IMR-90 (cell line): ENCODE measurements at regions not wholly inside any gene's neighbourhood (a gene's known extent, or its start where the extent isn't known, plus 50 kb on each side); places are given as distances from the start of the nearest gene placed in this dataset.
"Not testable (repeated sequence)": the region's sequence is repeated elsewhere in the genome, so short reads cannot be mapped to it uniquely, and the experiment has no call there.

ENCODE experiments used
- ATAC-seq: fragments of 200-7000 bp; cut with Tn5 transposase; 2 replicates; pipeline ENCODE4 v1.9.1; 2020; ENCODE audit warnings: low read depth, mild to moderate bottlenecking, moderate library complexity
- BruUV-seq: library from RNA; stranded (reverse); fragments of 400-500 nt; replicated peaks from 2 replicates; lab custom pipeline; 2021; lab: Mats Ljungman, UMichigan
- CTCF ChIA-PET: fragments of 300-600 bp; formaldehyde crosslinking; extraction: SDS; loops from one replicate; lab custom pipeline; 2021; ENCODE audit warnings: antibody characterized with exemption; lab: Yijun Ruan, JAX
- POLR2A ChIA-PET: fragments of 300-600 bp; sonication (Branson Sonifier 250); formaldehyde crosslinking; loops from one replicate; lab custom pipeline; 2022; ENCODE audit warnings: antibody characterized with exemption; ENCODE audit not compliant: unreplicated experiment; lab: Charles Lee
- DNase-seq: peaks from one replicate; pipeline ENCODE4 v3.0.0; 2013
- H2AFZ ChIP-seq: replicated peaks from 2 replicates; pipeline ENCODE3; 2013; ENCODE audit warnings: low read length, mild to moderate bottlenecking; ENCODE audit not compliant: poor library complexity
- H2AK5ac ChIP-seq: 2 replicates; pipeline ENCODE4 v1.6.1; 2013; ENCODE audit warnings: low read depth, low read length, inconsistent platforms
- H2AK9ac ChIP-seq: replicated peaks from 2 replicates; pipeline ENCODE3; 2013; ENCODE audit warnings: mild to moderate bottlenecking, low read depth, low read length, moderate library complexity; ENCODE audit not compliant: poor library complexity
- H2BK120ac ChIP-seq: 2 replicates; pipeline ENCODE4 v1.6.1; 2013; ENCODE audit warnings: low read depth, low read length, inconsistent platforms
- H2BK15ac ChIP-seq: 3 replicates; pipeline ENCODE4 v1.6.1; 2013; ENCODE audit warnings: low read depth, low read length, inconsistent platforms
- H2BK20ac ChIP-seq: 2 replicates; pipeline ENCODE4 v1.6.1; 2013; ENCODE audit warnings: low read depth, mild to moderate bottlenecking, inconsistent platforms, low read length, moderate library complexity
- H2BK5ac ChIP-seq: 2 replicates; pipeline ENCODE4 v1.6.1; 2013; ENCODE audit warnings: mild to moderate bottlenecking, low read depth, low read length, inconsistent platforms; ENCODE audit not compliant: poor library complexity, severe bottlenecking
- H3K14ac ChIP-seq: replicated peaks from 2 replicates; pipeline ENCODE4 v1.6.1; 2013; ENCODE audit warnings: low read depth, low read length, inconsistent platforms
- H3K18ac ChIP-seq: 2 replicates; pipeline ENCODE4 v1.6.1; 2013; ENCODE audit warnings: low read depth, low read length, control low read depth
- H3K23ac ChIP-seq: 2 replicates; pipeline ENCODE4 v1.6.1; 2013; ENCODE audit warnings: low read depth, low read length, inconsistent platforms
- H3K27ac ChIP-seq: 2 replicates; pipeline ENCODE4 v1.5.1; 2013; ENCODE audit warnings: mild to moderate bottlenecking, control low read depth, low read length; ENCODE audit not compliant: insufficient read depth
- H3K27me3 ChIP-seq: 2 replicates; pipeline ENCODE4 v1.6.1; 2013; ENCODE audit warnings: low read length; ENCODE audit not compliant: control insufficient read depth, insufficient read depth
- H3K36me3 ChIP-seq: 2 replicates; pipeline ENCODE4 v1.6.1; 2013; ENCODE audit warnings: low read length, mixed read lengths; ENCODE audit not compliant: control insufficient read depth, insufficient read depth
- H3K4ac ChIP-seq: 2 replicates; pipeline ENCODE4 v1.6.1; 2013; ENCODE audit warnings: low read depth, low read length, inconsistent platforms
- H3K4me1 ChIP-seq: 2 replicates; pipeline ENCODE4 v1.6.1; 2013; ENCODE audit warnings: low read length, mixed read lengths; ENCODE audit not compliant: control insufficient read depth, insufficient read depth
- H3K4me2 ChIP-seq: 2 replicates; pipeline ENCODE4 v1.6.1; 2013; ENCODE audit warnings: low read depth, mild to moderate bottlenecking, control low read depth, low read length, moderate library complexity
- H3K4me3 ChIP-seq: 2 replicates; pipeline ENCODE4 v1.5.1; 2013; ENCODE audit warnings: low read depth, mild to moderate bottlenecking, control low read depth, low read length, moderate library complexity; ENCODE audit not compliant: insufficient read depth
- H3K56ac ChIP-seq: 2 replicates; pipeline ENCODE4 v1.6.1; 2013; ENCODE audit warnings: low read length, inconsistent platforms; ENCODE audit not compliant: insufficient read depth; ENCODE audit errors: extremely low read depth
- H3K79me1 ChIP-seq, 2 experiments: 2 replicates each; pipeline ENCODE4 v1.6.1; 2013; ENCODE audit warnings: low read length in 2 of 2, inconsistent platforms in 1 of 2, low read depth in 1 of 2
- H3K9ac ChIP-seq: 2 replicates; pipeline ENCODE4 v1.6.1; 2013; ENCODE audit warnings: low read depth, low read length, control low read depth
- H3K9me1 ChIP-seq: 2 replicates; pipeline ENCODE4 v1.6.1; 2013; ENCODE audit warnings: low read length, inconsistent platforms; ENCODE audit not compliant: insufficient read depth
- H3K9me3 ChIP-seq: 2 replicates; pipeline ENCODE4 v1.6.1; 2013; ENCODE audit warnings: low read length; ENCODE audit not compliant: control insufficient read depth, insufficient read depth
- H4K20me1 ChIP-seq: 2 replicates; pipeline ENCODE4 v1.6.1; 2013; ENCODE audit warnings: low read length, inconsistent platforms; ENCODE audit not compliant: insufficient read depth
- H4K5ac ChIP-seq: 2 replicates; pipeline ENCODE4 v1.6.1; 2013; ENCODE audit warnings: mild to moderate bottlenecking, low read depth, low read length, control low read depth
- H4K8ac ChIP-seq, 2 experiments: 2 replicates each; pipeline ENCODE4 v1.6.1; 2013; ENCODE audit warnings: low read depth in 2 of 2, low read length in 2 of 2, control low read depth in 1 of 2, inconsistent platforms in 1 of 2
- H4K91ac ChIP-seq: 2 replicates; pipeline ENCODE4 v1.6.1; 2013; ENCODE audit warnings: low read depth, low read length, inconsistent platforms; ENCODE audit not compliant: insufficient read depth
- WGBS, 2 experiments: methylation state at CpG; one replicate each; pipeline versions ENCODE4 v1.1.5 to v1.1.7; 2013; ENCODE audit warnings: missing lambda C conversion rate in 2 of 2; ENCODE audit not compliant: insufficient read length in 1 of 2; ENCODE audit errors: extremely low coverage in 2 of 2; 5-methylcytosine and 5-hydroxymethylcytosine counted together
- dilution Hi-C: fragments of 300-500 bp; cut with HindIII; formaldehyde crosslinking; loops from one replicate; pipeline ENCODE4 v1.14.3; 2018; ENCODE audit warnings: low sequenced_read_pairs; ENCODE audit not compliant: unreplicated experiment
- in situ Hi-C: fragments of 300-500 bp; cut with MboI; formaldehyde crosslinking; loops from 3 replicates; pipeline ENCODE4 v1.14.3; 2019; ENCODE audit warnings: low sequenced_read_pairs, inconsistent platforms, mixed read lengths
- intact Hi-C: fragments of 100-400 bp; cut with micrococcal nuclease; formaldehyde crosslinking; loops from 2 replicates; pipeline ENCODE4 v1.10.0; 2022

DNA sequence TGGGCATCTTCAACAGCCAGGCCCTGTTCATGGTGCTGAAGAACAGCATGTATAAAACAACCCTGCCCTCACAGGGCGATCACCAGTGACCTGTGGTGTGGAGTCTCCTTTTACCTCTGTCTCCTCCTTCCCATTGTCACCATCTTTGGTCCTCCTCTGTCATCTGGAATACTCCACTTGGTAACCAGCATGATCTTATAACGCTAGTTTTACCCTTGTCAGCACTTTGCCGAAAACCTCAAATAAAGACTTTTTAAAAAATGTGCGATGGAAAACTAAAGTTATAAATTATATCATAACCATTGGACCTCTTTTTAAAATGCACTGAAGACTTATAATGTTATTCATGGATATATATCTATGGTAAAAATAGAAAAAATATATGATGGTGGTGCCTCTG lies 945.2 kb upstream of the DEFB115 start:
- H2AFZ ChIP-seq, dilution Hi-C loops, H3K56ac ChIP-seq, DNase-seq, H3K4me1 ChIP-seq, in situ Hi-C loops, H4K20me1 ChIP-seq, H2BK15ac ChIP-seq, H2BK120ac ChIP-seq, ATAC-seq, H3K9ac ChIP-seq, H3K27me3 ChIP-seq, H3K79me1 ChIP-seq, H3K4me2 ChIP-seq, H3K4me3 ChIP-seq, H3K14ac ChIP-seq, H3K36me3 ChIP-seq, H3K27ac ChIP-seq, CTCF ChIA-PET, H2BK5ac ChIP-seq, H3K9me3 ChIP-seq, H4K91ac ChIP-seq, intact Hi-C loops, H4K5ac ChIP-seq, H2AK5ac ChIP-seq, H3K23ac ChIP-seq, H3K4ac ChIP-seq, BruUV-seq, POLR2A ChIA-PET, H2BK20ac ChIP-seq, H4K8ac ChIP-seq, H3K18ac ChIP-seq, H2AK9ac ChIP-seq, H3K9me1 ChIP-seq: not testable (repeated sequence)
- no CpG with 5 or more reads among the region's 4 CpGs for WGBS, 2 experiments

DNA sequence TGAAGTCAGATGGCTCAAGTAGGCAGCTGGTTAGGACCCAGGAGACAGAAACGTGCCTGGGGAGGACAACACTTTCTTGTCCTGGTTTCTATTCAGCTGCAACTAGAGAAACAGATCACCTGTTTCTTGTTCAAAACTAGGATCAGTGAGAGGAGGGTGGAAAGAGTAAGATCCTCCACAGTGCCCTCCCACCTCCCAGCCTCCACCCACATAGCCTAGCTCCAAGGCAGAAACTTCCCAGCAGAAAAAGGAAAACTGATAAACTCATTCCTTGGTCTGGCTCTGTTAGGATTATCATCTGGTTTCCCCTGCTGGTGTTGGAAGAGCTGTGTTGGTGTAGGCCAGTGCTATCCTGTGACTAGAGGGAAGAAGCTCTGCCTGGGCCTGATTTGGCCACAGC lies 943.8 kb upstream of the DEFB115 start:
- in situ Hi-C loops, H4K8ac ChIP-seq, H4K20me1 ChIP-seq, H2AK5ac ChIP-seq, H3K4me1 ChIP-seq, H2AFZ ChIP-seq, H3K4me3 ChIP-seq, H2BK120ac ChIP-seq, BruUV-seq, H3K4ac ChIP-seq, H3K9me3 ChIP-seq, DNase-seq, H3K9me1 ChIP-seq, H3K18ac ChIP-seq, ATAC-seq, H2BK5ac ChIP-seq, H2AK9ac ChIP-seq, H3K23ac ChIP-seq, H3K36me3 ChIP-seq, intact Hi-C loops, H3K4me2 ChIP-seq, H3K56ac ChIP-seq, H3K14ac ChIP-seq, H2BK20ac ChIP-seq, H3K27ac ChIP-seq, H3K9ac ChIP-seq, POLR2A ChIA-PET, H2BK15ac ChIP-seq, H3K79me1 ChIP-seq, dilution Hi-C loops, H4K91ac ChIP-seq, H4K5ac ChIP-seq, H3K27me3 ChIP-seq, CTCF ChIA-PET: not testable (repeated sequence)
- WGBS, 2 experiments, result no CpG with 5 or more reads among the region's 1 CpG
